Choroid plexus epithelial cell (primary cell): ENCODE measurements at regions not wholly inside any gene's neighbourhood (a gene's known extent, or its start where the extent isn't known, plus 50 kb on each side); places are given as distances from the start of the nearest gene placed in this dataset.
"Not testable (repeated sequence)": the region's sequence is repeated elsewhere in the genome, so short reads cannot be mapped to it uniquely, and the experiment has no call there.

Source experiments
- DNase-seq: peaks from one replicate; pipeline ENCODE4 v3.0.0-alpha.2; 2010; ENCODE audit warnings: low read depth
- H3K4me3 ChIP-seq: 2 replicates; pipeline ENCODE4 v1.5.1; 2011; ENCODE audit warnings: low read depth, mild to moderate bottlenecking, control low read depth, low read length, moderate library complexity
- TF ChIP-seq, protein P1 (sequence below): conservative IDR thresholded peaks from 2 replicates; pipeline ENCODE4 v1.5.1; 2011; ENCODE audit warnings: low read depth, mild to moderate bottlenecking, control low read depth, inconsistent platforms, low read length, moderate library complexity

DNA sequence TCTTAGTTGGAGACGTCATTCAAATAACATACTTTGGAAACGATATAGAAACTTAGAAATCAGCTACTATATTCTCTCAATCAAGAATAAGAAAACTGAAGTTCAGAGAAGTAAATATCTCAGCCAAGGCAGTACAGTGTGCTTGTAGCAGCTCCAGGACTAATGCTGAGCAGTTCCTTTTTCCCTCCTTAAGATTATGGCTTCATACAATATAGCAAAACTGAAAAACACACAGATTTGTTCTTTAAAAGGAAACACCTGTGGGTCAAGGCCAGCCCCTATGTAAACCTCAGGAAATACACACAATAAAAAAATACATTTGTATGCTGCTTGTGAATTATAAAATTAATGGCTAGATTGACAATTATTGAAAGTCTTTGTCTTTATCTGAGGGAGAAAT lies 212.7 kb upstream of the EDNRB start:
- TF ChIP-seq, protein P1, sequence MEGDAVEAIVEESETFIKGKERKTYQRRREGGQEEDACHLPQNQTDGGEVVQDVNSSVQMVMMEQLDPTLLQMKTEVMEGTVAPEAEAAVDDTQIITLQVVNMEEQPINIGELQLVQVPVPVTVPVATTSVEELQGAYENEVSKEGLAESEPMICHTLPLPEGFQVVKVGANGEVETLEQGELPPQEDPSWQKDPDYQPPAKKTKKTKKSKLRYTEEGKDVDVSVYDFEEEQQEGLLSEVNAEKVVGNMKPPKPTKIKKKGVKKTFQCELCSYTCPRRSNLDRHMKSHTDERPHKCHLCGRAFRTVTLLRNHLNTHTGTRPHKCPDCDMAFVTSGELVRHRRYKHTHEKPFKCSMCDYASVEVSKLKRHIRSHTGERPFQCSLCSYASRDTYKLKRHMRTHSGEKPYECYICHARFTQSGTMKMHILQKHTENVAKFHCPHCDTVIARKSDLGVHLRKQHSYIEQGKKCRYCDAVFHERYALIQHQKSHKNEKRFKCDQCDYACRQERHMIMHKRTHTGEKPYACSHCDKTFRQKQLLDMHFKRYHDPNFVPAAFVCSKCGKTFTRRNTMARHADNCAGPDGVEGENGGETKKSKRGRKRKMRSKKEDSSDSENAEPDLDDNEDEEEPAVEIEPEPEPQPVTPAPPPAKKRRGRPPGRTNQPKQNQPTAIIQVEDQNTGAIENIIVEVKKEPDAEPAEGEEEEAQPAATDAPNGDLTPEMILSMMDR = no peak
- DNase-seq = no peak
- H3K4me3 ChIP-seq = no peak overlapping the region

DNA sequence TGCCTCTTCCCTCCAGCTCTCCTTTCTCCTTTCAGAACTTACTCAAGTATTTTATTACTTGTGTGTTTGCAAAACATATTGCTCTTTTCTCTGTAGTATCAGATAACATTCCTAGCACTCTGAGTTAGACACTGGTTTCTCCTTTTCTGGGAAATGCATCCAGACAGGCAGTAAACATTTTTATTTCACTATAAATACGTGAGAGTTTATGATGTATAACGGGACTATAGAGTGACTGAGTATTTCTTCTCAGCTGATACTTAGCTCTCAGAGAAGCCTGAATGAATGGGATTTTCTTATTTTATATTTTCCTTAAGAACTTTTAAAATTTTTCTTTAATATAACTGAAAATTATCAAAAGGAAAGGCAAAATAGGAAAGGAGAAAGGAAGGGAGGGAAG lies 211.2 kb upstream of the EDNRB start:
- no peak for DNase-seq
- TF ChIP-seq, protein P1 = no peak
- H3K4me3 ChIP-seq = no peak overlapping the region

DNA sequence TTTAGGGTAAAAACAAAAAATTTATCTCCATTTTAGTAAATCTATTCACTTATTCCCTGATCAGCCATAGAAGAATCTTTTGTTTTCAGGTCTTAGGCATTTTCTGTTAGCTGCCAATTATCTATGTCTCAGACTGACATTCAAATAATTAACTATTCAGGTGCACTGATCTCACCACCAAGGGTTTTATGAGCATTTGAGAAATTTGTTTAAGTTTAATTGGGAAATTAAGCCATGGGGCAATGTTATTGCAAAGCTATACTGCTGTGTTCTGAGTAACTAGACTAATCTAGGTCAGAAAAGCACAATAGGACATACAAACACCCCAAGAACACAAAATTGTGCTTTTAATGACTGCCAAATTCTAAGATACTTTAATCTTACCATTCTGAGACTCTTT lies 210.7 kb upstream of the EDNRB start:
- no peak overlapping the region for H3K4me3 ChIP-seq
- TF ChIP-seq, protein P1 = no peak
- DNase-seq = no peak

DNA sequence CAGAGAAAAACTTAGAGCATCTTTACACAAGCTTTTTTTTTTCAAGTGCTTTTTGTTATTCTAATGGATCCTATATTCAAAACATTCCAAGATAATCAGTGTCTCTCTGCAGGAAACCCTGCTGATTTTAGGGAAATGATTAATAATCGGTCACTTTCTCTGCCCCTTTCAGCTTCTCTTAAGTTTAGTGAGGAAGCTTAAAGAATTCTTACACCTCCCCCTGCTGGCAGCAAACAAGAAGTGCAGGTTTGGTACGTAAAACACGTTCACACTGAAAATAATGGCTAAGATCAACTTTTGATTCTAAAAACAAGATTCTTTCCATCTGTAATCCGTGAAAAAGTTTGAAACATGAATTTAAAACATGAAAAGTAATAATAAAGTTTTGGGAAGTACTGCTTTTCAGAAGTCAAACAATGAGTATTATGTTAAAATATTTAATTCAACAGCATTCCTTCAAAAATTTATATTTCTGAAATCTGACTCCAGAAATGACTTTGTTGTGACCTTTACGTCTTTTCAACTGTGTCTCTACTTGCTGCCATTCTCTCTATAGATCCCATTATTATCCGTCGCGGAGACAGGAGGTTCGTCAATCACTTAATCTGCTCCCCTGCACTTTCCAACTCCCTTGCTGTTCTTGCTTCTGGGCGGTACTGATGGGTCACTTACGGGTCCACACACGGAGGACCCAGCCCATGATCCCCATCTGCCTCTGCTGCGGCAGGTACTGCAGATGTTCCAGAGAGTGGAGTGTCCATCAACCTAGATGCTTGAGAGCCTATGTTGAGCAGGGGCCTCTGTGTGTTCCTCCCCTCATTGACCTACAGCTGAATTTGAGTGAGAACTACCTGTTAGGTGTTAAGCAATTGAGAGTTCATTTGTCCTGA lies 203.1 kb upstream of the EDNRB start:
- DNase-seq = peak; percentile 83
- H3K4me3 ChIP-seq = no peak overlapping the region
- TF ChIP-seq, protein P1 = peak; percentile 83

DNA sequence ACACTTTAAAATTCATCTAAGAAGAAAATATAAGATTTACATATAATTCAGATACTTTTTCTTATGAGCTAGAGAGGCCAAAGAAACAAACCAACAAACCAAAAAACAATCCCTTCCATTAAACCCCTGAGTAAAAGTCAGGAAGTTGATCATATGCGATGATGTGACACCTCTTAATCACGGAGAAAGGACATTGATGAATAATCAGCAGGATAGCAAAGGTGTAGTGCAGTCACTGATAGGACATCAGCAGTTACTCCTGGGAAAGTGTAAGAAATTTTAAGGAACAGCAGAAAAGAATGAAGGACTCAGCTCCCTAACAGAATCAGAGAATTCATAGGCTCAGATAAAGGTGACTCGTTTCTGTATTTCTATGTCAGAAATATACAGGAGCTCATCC lies 202.4 kb upstream of the EDNRB start:
- no peak overlapping the region for H3K4me3 ChIP-seq
- no peak for DNase-seq
- TF ChIP-seq, protein P1 = no peak

DNA sequence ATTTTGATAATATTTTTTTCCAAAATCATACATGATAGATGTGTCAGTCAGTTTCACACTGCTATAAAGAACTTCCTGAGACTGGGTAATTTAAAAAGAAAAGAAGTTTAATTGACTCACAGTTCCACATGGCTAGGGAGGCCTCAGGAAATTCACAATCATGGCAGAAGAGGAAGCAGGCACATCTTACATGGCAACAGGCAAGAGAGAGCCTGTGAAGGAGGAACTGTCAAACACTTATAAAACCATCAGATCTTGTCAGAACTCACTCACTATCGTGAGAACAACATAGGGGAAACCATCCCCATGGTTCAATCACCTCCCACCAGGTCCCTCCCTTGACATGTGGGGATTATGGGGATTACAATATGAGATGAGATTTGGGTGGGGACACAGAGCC lies 201.5 kb upstream of the EDNRB start:
- DNase-seq = not testable (repeated sequence)

DNA sequence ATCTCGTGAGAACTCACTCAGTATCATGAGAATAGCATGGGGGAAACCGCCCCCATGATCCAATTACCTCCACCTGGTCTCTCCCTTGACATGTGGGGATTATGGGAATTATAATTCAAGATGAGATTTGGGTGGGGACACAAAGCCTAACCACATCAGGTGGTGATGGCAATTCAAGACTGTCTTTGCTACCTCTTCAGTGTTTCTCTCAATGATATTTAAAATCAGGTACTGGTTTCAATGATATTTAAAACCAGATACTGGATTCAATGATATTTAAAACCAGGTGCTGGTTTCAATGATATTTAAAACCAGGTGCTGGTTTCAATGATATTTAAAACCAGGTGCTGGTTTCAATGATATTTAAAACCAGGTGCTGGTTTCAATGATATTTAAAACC lies 198.4 kb upstream of the EDNRB start:
- not testable (repeated sequence) for DNase-seq, H3K4me3 ChIP-seq

More for the DNA sequence above, 201.5 kb upstream of the EDNRB start:
- not testable (repeated sequence) for H3K4me3 ChIP-seq

DNA sequence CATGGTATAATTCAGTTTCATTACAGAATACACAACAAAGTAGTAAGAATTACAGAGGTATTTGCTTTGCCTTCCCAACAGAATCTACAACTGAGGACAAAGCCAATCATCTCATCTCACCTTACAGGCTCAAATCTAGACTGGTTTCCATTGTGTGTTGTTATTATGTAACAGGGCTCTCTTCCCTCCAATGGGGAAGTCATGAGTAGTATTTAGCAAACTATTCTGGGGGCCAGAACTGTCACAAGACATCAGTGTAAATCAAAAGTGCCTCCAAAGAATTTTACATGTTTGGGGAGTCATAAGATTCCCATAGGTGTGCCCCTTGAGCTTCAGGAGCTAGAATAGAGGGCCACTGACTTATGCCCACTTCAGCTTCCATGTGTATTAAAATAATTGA lies 187.0 kb upstream of the EDNRB start:
- TF ChIP-seq, protein P1 = no peak
- H3K4me3 ChIP-seq = no peak overlapping the region
- DNase-seq = no peak
